ENCODE measurements at regions not wholly inside any gene's neighbourhood (a gene's known extent, or its start where the extent isn't known, plus 50 kb on each side); places are given as distances from the start of the nearest gene placed in this dataset.

- TF ChIP-seq ZFX (IDR thresholded peaks at IDR 0.05; ENCODE audit: borderline replicate concordance), result no peak
- TF ChIP-seq CTCF (IDR thresholded peaks at IDR 0.05), result no peak
These were observed 93.5 kb downstream of the LRRC74A start for GRCh38 chr14:76919431-76920330.
